Parathyroid adenoma (tissue), 2 donors: ENCODE measurements at regions not wholly inside any gene's neighbourhood (a gene's known extent, or its start where the extent isn't known, plus 50 kb on each side); places are given as distances from the start of the nearest gene placed in this dataset.

ENCODE experiments used
- H2AFZ ChIP-seq: fragments of 300-600 bp; sonication (generic); one replicate; pipeline ENCODE4 v1.7.0; 2017; ENCODE audit warnings: antibody characterized with exemption, mild to moderate bottlenecking
- H3K27ac ChIP-seq: fragments of 300-600 bp; sonication (generic); one replicate; pipeline ENCODE4 v1.7.0; 2017
- H3K27me3 ChIP-seq: fragments of 300-600 bp; sonication (generic); one replicate; pipeline ENCODE4 v1.7.0; 2017; ENCODE audit warnings: low read length; ENCODE audit not compliant: control insufficient read depth, insufficient read depth
- H3K36me3 ChIP-seq: fragments of 300-600 bp; sonication (generic); one replicate; pipeline ENCODE4 v1.7.0; 2017; ENCODE audit warnings: low read length; ENCODE audit not compliant: control insufficient read depth, insufficient read depth
- H3K4me1 ChIP-seq: fragments of 300-600 bp; sonication (generic); one replicate; pipeline ENCODE4 v1.7.0; 2017; ENCODE audit warnings: control low read depth
- H3K4me2 ChIP-seq: fragments of 300-600 bp; sonication (generic); one replicate; pipeline ENCODE4 v1.7.0; 2017; ENCODE audit warnings: low read length
- H3K4me3 ChIP-seq: fragments of 300-600 bp; sonication (generic); one replicate; pipeline ENCODE4 v1.7.0; 2017; ENCODE audit warnings: low read depth, low read length
- H3K79me2 ChIP-seq: fragments of 300-600 bp; sonication (generic); one replicate; pipeline ENCODE4 v1.7.0; 2017; ENCODE audit warnings: control low read depth
- H3K9ac ChIP-seq: fragments of 300-600 bp; sonication (generic); one replicate; pipeline ENCODE4 v1.7.0; 2017; ENCODE audit warnings: mild to moderate bottlenecking
- H3K9me3 ChIP-seq: fragments of 300-600 bp; sonication (generic); one replicate; pipeline ENCODE4 v1.7.0; 2017; ENCODE audit warnings: low read length; ENCODE audit not compliant: control insufficient read depth
- TF ChIP-seq, protein P1 (sequence below): fragments of 300-600 bp; sonication (generic); IDR thresholded peaks from one replicate; pipeline ENCODE4 v1.7.0; 2017; ENCODE audit warnings: antibody characterized with exemption, mild to moderate bottlenecking
- donor health status: primary hyperparathyroidism.

GRCh38 chr3:160169139-160169976 is 55.9 kb upstream of the C3orf80 start:
- H3K4me3 ChIP-seq: no peak overlapping the region
- H3K27ac ChIP-seq: no peak overlapping the region
- no peaks in the 10 kb centered on the region for H3K27me3 ChIP-seq
- H3K4me2 ChIP-seq: no peak overlapping the region
- no peak overlapping the region for H3K9ac ChIP-seq
- no peaks in the 10 kb centered on the region for H3K4me1 ChIP-seq
- H3K9me3 ChIP-seq: no peaks in the 10 kb centered on the region
- TF ChIP-seq, protein P1, sequence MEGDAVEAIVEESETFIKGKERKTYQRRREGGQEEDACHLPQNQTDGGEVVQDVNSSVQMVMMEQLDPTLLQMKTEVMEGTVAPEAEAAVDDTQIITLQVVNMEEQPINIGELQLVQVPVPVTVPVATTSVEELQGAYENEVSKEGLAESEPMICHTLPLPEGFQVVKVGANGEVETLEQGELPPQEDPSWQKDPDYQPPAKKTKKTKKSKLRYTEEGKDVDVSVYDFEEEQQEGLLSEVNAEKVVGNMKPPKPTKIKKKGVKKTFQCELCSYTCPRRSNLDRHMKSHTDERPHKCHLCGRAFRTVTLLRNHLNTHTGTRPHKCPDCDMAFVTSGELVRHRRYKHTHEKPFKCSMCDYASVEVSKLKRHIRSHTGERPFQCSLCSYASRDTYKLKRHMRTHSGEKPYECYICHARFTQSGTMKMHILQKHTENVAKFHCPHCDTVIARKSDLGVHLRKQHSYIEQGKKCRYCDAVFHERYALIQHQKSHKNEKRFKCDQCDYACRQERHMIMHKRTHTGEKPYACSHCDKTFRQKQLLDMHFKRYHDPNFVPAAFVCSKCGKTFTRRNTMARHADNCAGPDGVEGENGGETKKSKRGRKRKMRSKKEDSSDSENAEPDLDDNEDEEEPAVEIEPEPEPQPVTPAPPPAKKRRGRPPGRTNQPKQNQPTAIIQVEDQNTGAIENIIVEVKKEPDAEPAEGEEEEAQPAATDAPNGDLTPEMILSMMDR: no peak
- no peaks in the 10 kb centered on the region for H3K79me2 ChIP-seq
- no peaks in the 10 kb centered on the region for H3K36me3 ChIP-seq
- H2AFZ ChIP-seq: no peak overlapping the region

- H3K27me3 ChIP-seq: no peaks in the 10 kb centered on the region
- no peak overlapping the region for H3K27ac ChIP-seq
- H3K36me3 ChIP-seq: no peaks in the 10 kb centered on the region
- no peak overlapping the region for H2AFZ ChIP-seq
- H3K4me3 ChIP-seq: no peak overlapping the region
- no peaks in the 10 kb centered on the region for H3K79me2 ChIP-seq
- no peaks in the 10 kb centered on the region for H3K4me1 ChIP-seq
- no peak overlapping the region for H3K9ac ChIP-seq
- TF ChIP-seq, protein P1: no peak
- no peak overlapping the region for H3K4me2 ChIP-seq
- H3K9me3 ChIP-seq: no peaks in the 10 kb centered on the region
These were observed 54.5 kb upstream of the C3orf80 start for GRCh38 chr3:160170409-160171370.

DNA sequence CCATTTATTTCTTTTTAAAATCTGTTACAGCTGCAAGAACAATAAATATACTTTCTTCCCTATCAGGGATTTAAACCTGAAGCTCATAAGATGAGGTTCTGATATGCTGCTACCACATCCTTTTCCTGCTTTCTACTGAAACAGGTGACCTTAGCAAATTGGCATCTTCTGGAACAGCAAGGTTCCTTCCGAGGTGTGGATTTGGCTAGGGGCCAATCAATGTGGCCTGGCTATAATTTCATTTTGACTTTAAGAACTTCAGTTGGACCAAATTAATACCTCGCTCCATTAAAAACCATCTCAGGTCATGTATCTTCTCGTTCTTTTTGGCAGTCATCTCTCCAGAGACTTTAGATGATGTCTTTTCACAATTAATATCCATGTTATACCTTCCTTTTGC is 53.4 kb upstream of the C3orf80 start:
- TF ChIP-seq, protein P1: no peak
- Histone ChIP-seq H3K4me3 (no peak overlapping the region), H3K79me2 (no peaks in the 10 kb centered on the region), H3K4me1 (no peaks in the 10 kb centered on the region), H3K36me3 (no peaks in the 10 kb centered on the region), H2AFZ (no peak overlapping the region), H3K9me3 (no peaks in the 10 kb centered on the region), H3K27ac (no peak overlapping the region), H3K4me2 (no peak overlapping the region), H3K9ac (no peak overlapping the region), H3K27me3 (no peaks in the 10 kb centered on the region)

DNA sequence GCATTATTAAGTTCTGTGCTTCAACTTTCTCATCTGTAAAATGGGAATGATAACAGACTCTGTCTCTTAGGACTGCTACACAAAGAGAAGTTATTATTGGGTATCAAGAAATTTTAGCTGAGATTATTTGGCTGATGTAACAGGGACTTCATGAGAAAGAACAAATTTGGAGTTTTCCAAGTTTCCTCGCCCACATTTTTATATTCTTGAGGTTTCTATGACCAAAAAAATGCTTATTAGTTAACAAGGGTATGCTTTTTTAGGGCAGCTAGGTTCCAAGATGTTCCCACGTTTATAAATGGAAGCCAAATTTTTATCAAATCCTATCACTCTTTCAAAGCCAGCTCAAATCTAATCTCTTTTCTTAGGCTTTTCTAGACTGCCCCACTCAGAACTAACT is 50.6 kb upstream of the C3orf80 start:
- Histone ChIP-seq H3K36me3 (no peaks in the 10 kb centered on the region), H3K27ac (no peak overlapping the region), H3K4me3 (no peak overlapping the region)

More for the DNA sequence above, 50.6 kb upstream of the C3orf80 start:
- no peak overlapping the region for H3K4me2 ChIP-seq
- H3K9me3 ChIP-seq: no peaks in the 10 kb centered on the region
- no peaks in the 10 kb centered on the region for H3K4me1 ChIP-seq
- H3K9ac ChIP-seq: no peak overlapping the region
- no peak overlapping the region for H2AFZ ChIP-seq
- H3K27me3 ChIP-seq: no peaks in the 10 kb centered on the region
- no peaks in the 10 kb centered on the region for H3K79me2 ChIP-seq
- TF ChIP-seq, protein P1: no peak
